ENCODE measurements at regions not wholly inside any gene's neighbourhood (a gene's known extent, or its start where the extent isn't known, plus 50 kb on each side); places are given as distances from the start of the nearest gene placed in this dataset.

- Histone ChIP-seq H3K9me3 (no peaks in the 10 kb centered on the region), H3K4me3 (no peak overlapping the region), H3K9ac (ENCODE audit: low read depth in 2 of 2, low read length in 2 of 2) (no peak overlapping the region), H3K27me3 (no peaks in the 10 kb centered on the region), H3K27ac (no peak overlapping the region), H3K36me3 (no peaks in the 10 kb centered on the region), H3K4me1 (no peaks in the 10 kb centered on the region)
- TF ChIP-seq CTCF (IDR thresholded peaks at IDR 0.05) = no peak
- intact Hi-C loops (cut with DNase I) = no loop called here
- no peak for DNase-seq
Measured at GRCh38 chr11:95585752-95586077, 203.9 kb downstream of the FAM76B start.

- no peak for TF ChIP-seq CTCF (IDR thresholded peaks at IDR 0.05)
- Histone ChIP-seq H3K9ac (ENCODE audit: low read depth in 2 of 2, low read length in 2 of 2) (no peak overlapping the region), H3K4me3 (no peak overlapping the region), H3K27ac (no peak overlapping the region), H3K4me1 (no peaks in the 10 kb centered on the region), H3K27me3 (no peaks in the 10 kb centered on the region), H3K36me3 (no peaks in the 10 kb centered on the region), H3K9me3 (no peaks in the 10 kb centered on the region)
- DNase-seq = no peak
- intact Hi-C loops (cut with DNase I) = no loop called here
Measured at GRCh38 chr11:95585069-95585751, 204.4 kb downstream of the FAM76B start.

GRCh38 chr11:95584589-95584988, 205.0 kb downstream of the FAM76B start:
- H3K4me3 ChIP-seq = no peak overlapping the region
- no peaks in the 10 kb centered on the region for H3K9me3 ChIP-seq
- H3K27me3 ChIP-seq = no peaks in the 10 kb centered on the region
- H3K4me1 ChIP-seq = no peaks in the 10 kb centered on the region
- H3K36me3 ChIP-seq = no peaks in the 10 kb centered on the region
- DNase-seq = no peak
- intact Hi-C loops (cut with DNase I) = no loop called here
- no peak overlapping the region for H3K9ac ChIP-seq (ENCODE audit: low read depth in 2 of 2, low read length in 2 of 2)
- TF ChIP-seq CTCF (IDR thresholded peaks at IDR 0.05) = no peak
- H3K27ac ChIP-seq = no peak overlapping the region

GRCh38 chr11:95584180-95584579, 205.4 kb downstream of the FAM76B start:
- H3K9ac ChIP-seq (ENCODE audit: low read depth in 2 of 2, low read length in 2 of 2) = no peak overlapping the region
- TF ChIP-seq CTCF (IDR thresholded peaks at IDR 0.05) = no peak
- H3K36me3 ChIP-seq = no peaks in the 10 kb centered on the region
- intact Hi-C loops (cut with DNase I) = no loop called here
- no peak for DNase-seq
- no peaks in the 10 kb centered on the region for H3K27me3 ChIP-seq
- H3K4me3 ChIP-seq = no peak overlapping the region
- no peaks in the 10 kb centered on the region for H3K9me3 ChIP-seq
- no peak overlapping the region for H3K27ac ChIP-seq
- H3K4me1 ChIP-seq = no peaks in the 10 kb centered on the region

GRCh38 chr11:95577716-95578460, 211.7 kb downstream of the FAM76B start:
- intact Hi-C loops (cut with DNase I) = no loop called here
- TF ChIP-seq CTCF (IDR thresholded peaks at IDR 0.05) = no peak
- Histone ChIP-seq H3K27me3 (no peaks in the 10 kb centered on the region), H3K9ac (ENCODE audit: low read depth in 2 of 2, low read length in 2 of 2) (no peak overlapping the region), H3K4me3 (no peak overlapping the region), H3K27ac (no peak overlapping the region), H3K4me1 (no peaks in the 10 kb centered on the region), H3K36me3 (no peaks in the 10 kb centered on the region), H3K9me3 (no peaks in the 10 kb centered on the region)
- no peak for DNase-seq

Data from colonic mucosa (tissue), 4 donors.